Type B pancreatic cell (in vitro differentiated cells): ENCODE measurements at regions not wholly inside any gene's neighbourhood (a gene's known extent, or its start where the extent isn't known, plus 50 kb on each side); places are given as distances from the start of the nearest gene placed in this dataset.
"Not testable (repeated sequence)": the region's sequence is repeated elsewhere in the genome, so short reads cannot be mapped to it uniquely, and the experiment has no call there.

Source experiments
- DNase-seq: peaks from one replicate; pipeline ENCODE4 v3.0.0; 2021; ENCODE audit warnings: mixed read lengths; ENCODE audit not compliant: unreplicated experiment; ENCODE audit errors: extremely low spot score
- H3K27ac Mint-ChIP-seq: 2 replicates; pipeline ENCODE4 v1.8.0; 2021; ENCODE audit warnings: mild to moderate bottlenecking, mixed read lengths
- H3K27me3 Mint-ChIP-seq: 2 replicates; pipeline ENCODE4 v1.8.0; 2021; ENCODE audit warnings: mixed read lengths
- H3K36me3 Mint-ChIP-seq: 2 replicates; pipeline ENCODE4 v1.8.0; 2021; ENCODE audit warnings: mixed read lengths
- H3K4me1 Mint-ChIP-seq: one replicate; pipeline ENCODE4 v1.8.0; 2021; ENCODE audit warnings: mixed read lengths; ENCODE audit not compliant: unreplicated experiment
- H3K4me3 Mint-ChIP-seq: 2 replicates; pipeline ENCODE4 v1.8.0; 2021; ENCODE audit warnings: mild to moderate bottlenecking, mixed read lengths
- H3K9me3 Mint-ChIP-seq: 2 replicates; pipeline ENCODE4 v1.8.0; 2021; ENCODE audit warnings: mixed read lengths
- TF ChIP-seq, protein P1 (sequence below): fragments of 200-600 bp; sonication (generic); conservative IDR thresholded peaks from 2 replicates; pipeline ENCODE4 v1.5.0; 2021; ENCODE audit warnings: antibody characterized with exemption, mild to moderate bottlenecking

DNA sequence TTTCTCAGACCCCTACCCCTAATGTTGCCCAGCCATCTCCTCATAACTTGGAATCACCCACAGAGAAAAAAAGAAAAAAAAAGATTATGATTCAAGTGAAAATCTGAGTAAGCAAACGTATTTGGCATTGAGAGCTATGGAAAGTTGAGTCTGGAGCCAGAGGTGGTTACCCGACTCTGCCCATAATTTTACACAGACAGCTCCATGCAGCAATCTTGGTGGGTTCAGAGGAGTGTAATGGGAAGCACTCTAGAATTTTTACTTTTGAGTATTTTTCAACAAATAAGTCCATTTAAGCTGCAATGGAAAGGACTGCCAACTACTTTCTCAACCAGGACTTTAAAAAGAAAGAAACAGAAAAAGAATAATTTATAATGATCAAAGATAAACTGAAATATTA, 62.7 kb downstream of the ZC3H11B start:
- Mint-ChIP-seq H3K9me3 (peaks cover 10% of the 10 kb centered on the region), H3K27me3 (no peaks in the 10 kb centered on the region), H3K36me3 (no peaks in the 10 kb centered on the region), H3K4me1 (peaks cover 6% of the 10 kb centered on the region), H3K4me3 (no peak overlapping the region), H3K27ac (no peak overlapping the region)
- no peak for DNase-seq
- TF ChIP-seq, protein P1, sequence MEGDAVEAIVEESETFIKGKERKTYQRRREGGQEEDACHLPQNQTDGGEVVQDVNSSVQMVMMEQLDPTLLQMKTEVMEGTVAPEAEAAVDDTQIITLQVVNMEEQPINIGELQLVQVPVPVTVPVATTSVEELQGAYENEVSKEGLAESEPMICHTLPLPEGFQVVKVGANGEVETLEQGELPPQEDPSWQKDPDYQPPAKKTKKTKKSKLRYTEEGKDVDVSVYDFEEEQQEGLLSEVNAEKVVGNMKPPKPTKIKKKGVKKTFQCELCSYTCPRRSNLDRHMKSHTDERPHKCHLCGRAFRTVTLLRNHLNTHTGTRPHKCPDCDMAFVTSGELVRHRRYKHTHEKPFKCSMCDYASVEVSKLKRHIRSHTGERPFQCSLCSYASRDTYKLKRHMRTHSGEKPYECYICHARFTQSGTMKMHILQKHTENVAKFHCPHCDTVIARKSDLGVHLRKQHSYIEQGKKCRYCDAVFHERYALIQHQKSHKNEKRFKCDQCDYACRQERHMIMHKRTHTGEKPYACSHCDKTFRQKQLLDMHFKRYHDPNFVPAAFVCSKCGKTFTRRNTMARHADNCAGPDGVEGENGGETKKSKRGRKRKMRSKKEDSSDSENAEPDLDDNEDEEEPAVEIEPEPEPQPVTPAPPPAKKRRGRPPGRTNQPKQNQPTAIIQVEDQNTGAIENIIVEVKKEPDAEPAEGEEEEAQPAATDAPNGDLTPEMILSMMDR = no peak

DNA sequence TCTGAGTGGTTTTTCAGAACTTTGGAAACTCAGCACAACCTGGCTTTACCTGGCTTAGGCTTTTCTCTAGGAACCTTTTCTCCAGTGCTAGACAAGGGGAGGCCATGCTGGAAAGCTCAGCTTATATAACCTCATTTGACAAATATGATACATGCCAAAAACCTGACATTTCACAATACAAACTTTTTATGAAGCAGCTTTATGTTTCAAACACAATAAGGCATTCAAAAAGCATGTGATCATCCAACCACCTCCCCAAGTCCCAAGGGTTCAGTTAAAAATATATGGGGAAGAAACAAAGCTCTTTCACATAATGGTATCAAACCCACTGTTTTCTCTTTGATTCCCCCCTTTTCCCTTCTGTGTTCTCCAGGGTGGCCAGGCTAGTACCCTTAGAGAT, 63.7 kb downstream of the ZC3H11B start:
- Mint-ChIP-seq H3K9me3 (peaks cover 15% of the 10 kb centered on the region), H3K4me3 (no peak overlapping the region), H3K27ac (no peak overlapping the region), H3K27me3 (no peaks in the 10 kb centered on the region), H3K4me1 (peaks cover 5% of the 10 kb centered on the region), H3K36me3 (peaks cover 3% of the 10 kb centered on the region)
- TF ChIP-seq, protein P1 = no peak
- DNase-seq = no peak

DNA sequence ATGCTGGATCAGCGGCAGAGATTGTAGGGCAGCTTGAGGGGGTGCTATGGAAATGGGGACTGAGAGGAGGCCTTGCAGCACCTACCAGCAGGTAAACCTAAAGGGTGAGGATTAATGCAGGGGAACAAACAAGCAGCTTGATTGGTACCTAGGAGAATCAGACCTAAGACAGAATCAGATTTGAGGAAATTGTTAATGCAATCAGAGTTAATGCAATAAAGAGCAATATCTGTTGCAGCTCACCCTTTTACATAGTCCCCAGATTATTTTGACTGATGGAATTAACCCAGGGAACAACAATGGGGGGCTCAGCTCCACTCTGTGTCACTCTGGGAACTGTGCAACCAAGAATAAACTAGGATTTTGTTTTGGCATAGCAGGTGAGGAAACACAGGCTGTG, 64.5 kb downstream of the ZC3H11B start:
- TF ChIP-seq, protein P1 = no peak
- Mint-ChIP-seq H3K27me3 (no peaks in the 10 kb centered on the region), H3K36me3 (peaks cover 3% of the 10 kb centered on the region), H3K4me1 (peaks cover 5% of the 10 kb centered on the region), H3K4me3 (no peak overlapping the region), H3K27ac (no peak overlapping the region), H3K9me3 (peaks cover 15% of the 10 kb centered on the region)
- DNase-seq = no peak

DNA sequence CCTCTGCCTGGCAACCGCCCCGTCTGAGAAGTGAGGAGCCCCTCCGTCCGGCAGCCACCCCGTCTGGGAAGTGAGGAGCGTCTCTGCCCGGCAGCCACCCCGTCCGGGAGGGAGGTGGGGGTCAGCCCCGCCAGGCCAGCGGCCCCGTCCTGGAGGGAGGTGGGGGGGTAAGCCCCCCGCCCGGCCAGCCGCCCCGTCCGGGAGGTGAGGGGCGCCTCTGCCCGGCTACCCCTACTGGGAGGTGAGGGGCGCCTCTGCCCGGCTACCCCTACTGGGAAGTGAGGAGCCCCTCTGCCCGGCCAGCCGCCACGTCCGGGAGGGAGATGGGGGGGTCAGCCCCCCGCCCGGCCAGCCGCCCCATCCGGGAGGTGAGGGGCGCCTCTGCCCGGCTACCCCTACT, 67.1 kb downstream of the ZC3H11B start:
- not testable (repeated sequence) for H3K27me3 Mint-ChIP-seq, H3K4me1 Mint-ChIP-seq, H3K36me3 Mint-ChIP-seq, H3K27ac Mint-ChIP-seq, H3K4me3 Mint-ChIP-seq, DNase-seq
- peaks cover 15% of the 10 kb centered on the region for H3K9me3 Mint-ChIP-seq

DNA sequence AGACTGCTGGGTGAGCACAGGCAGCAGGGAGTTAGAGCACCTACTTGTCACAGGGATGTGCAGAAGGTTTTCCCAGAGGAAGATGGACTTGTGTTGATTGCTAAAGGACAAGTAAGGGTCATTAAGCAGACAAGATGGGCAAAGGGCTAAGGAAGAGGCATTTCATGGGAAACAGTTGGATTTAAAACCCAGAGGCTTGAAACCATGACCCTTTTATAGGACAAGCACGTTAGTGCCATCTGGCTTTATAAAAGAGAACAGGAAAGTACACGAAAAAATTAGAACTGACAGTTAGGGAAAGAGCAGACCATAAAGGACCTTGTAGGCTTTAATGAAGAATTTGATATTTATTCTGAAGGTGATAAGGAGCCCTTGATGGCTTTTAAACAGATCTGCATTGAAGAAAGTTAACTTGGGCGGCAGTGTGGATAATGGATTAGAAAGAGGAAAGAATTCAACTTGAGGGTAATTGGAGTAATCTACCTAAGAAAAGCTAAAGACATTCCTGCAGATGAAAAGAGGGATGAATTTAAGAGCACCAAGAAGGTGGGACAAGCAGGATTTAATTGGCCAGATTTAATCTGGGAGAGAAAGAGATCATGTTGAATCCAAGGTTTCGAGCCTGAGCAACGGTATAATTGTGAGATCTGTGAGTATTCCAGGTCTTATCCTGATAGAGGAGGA, 68.6 kb downstream of the ZC3H11B start:
- peaks cover 10% of the 10 kb centered on the region for H3K4me1 Mint-ChIP-seq
- no peaks in the 10 kb centered on the region for H3K27me3 Mint-ChIP-seq
- TF ChIP-seq, protein P1 = no peak
- H3K4me3 Mint-ChIP-seq = no peak overlapping the region
- peaks cover 15% of the 10 kb centered on the region for H3K9me3 Mint-ChIP-seq
- H3K36me3 Mint-ChIP-seq = peaks cover 3% of the 10 kb centered on the region
- no peak overlapping the region for H3K27ac Mint-ChIP-seq
- no peak for DNase-seq

DNA sequence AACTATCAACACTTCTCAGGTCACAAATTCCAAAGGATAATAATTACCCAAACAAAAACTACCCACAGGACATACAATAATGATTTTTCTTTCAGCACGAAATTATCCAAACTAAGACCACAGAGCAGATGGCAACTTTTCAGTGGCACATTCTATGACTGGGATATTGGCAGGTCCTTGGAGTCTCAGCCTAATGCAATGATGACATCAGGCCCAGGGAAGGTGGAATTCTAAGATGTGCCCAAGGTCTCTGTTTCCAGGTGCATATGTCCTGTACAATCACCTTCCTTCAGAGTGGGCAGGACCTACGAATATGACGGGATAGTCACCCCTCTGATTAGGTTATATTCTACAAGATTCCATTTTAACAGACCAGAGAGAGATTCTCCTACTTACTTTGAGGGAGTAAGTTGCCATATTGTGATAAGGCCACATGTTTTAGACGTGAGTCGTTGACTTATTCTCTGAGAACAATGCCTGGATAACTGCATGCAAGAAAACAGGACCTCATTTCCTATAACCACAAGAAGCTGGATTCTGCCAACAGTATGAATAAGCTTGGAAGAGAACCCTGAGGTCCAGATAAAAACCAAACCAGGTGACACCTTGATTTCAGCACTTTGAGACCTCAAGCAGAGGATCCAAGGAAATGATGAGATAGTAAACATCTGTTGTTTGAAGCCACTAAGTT, 69.9 kb downstream of the ZC3H11B start:
- Mint-ChIP-seq H3K4me3 (no peak overlapping the region), H3K9me3 (peaks cover 12% of the 10 kb centered on the region), H3K27me3 (no peaks in the 10 kb centered on the region), H3K27ac (no peak overlapping the region), H3K4me1 (peaks cover 21% of the 10 kb centered on the region), H3K36me3 (peaks cover 3% of the 10 kb centered on the region)
- TF ChIP-seq, protein P1 = no peak
- no peak for DNase-seq
